ENCODE measurements at regions not wholly inside any gene's neighbourhood (a gene's known extent, or its start where the extent isn't known, plus 50 kb on each side); places are given as distances from the start of the nearest gene placed in this dataset.

- TF ChIP-seq CREB5 (CRISPR knock-in tag; IDR thresholded peaks at IDR 0.05; ENCODE audit: low read depth) (no peak), GLIS3 (CRISPR knock-in tag; IDR thresholded peaks at IDR 0.05) (no peak), PATZ1 (CRISPR knock-in tag; IDR thresholded peaks at IDR 0.05; ENCODE audit: borderline replicate concordance) (no peak), PPARA (CRISPR knock-in tag; IDR thresholded peaks at IDR 0.05; ENCODE audit: borderline replicate concordance) (no peak), SNAI2 (CRISPR knock-in tag; IDR thresholded peaks at IDR 0.05) (no peak), ZC3H10 (CRISPR knock-in tag; IDR thresholded peaks at IDR 0.05) (no peak), ZNF70 (CRISPR knock-in tag; IDR thresholded peaks at IDR 0.05) (no peak), ZFP3 (CRISPR knock-in tag; IDR thresholded peaks at IDR 0.05) (no peak), ARNTL (CRISPR knock-in tag; IDR thresholded peaks at IDR 0.05; ENCODE audit: borderline replicate concordance, low read depth) (no peak), ESRRG (CRISPR knock-in tag; IDR thresholded peaks at IDR 0.05) (no peak), CSDC2 (CRISPR knock-in tag; IDR thresholded peaks at IDR 0.05) (no peak), OSR1 (CRISPR knock-in tag; IDR thresholded peaks at IDR 0.05) (no peak), RARB (CRISPR knock-in tag; IDR thresholded peaks at IDR 0.05) (no peak), BACH2 (CRISPR knock-in tag; IDR thresholded peaks at IDR 0.05; ENCODE audit: borderline replicate concordance) (no peak), POU6F1 (CRISPR knock-in tag; IDR thresholded peaks at IDR 0.05; ENCODE audit: borderline replicate concordance, low read depth) (no peak), ZNF8 (CRISPR knock-in tag; IDR thresholded peaks at IDR 0.05) (no peak), TOX (CRISPR knock-in tag; IDR thresholded peaks at IDR 0.05; ENCODE audit: borderline replicate concordance) (no peak), ZNF565 (CRISPR knock-in tag; conservative IDR thresholded peaks at IDR 0.05; ENCODE audit: low read depth) (no peak), TSHZ2 (CRISPR knock-in tag; IDR thresholded peaks at IDR 0.05) (no peak)
- ATAC-seq = no peak
These were observed 142.0 kb upstream of the RUNX1 start for GRCh38 chr21:35191128-35191527.

GRCh38 chr21:35190201-35190701 lies 141.1 kb upstream of the RUNX1 start:
- TF ChIP-seq PATZ1 (CRISPR knock-in tag; IDR thresholded peaks at IDR 0.05; ENCODE audit: borderline replicate concordance) (no peak), ZFP30 (CRISPR knock-in tag; IDR thresholded peaks at IDR 0.05) (no peak), ARNTL (CRISPR knock-in tag; IDR thresholded peaks at IDR 0.05; ENCODE audit: borderline replicate concordance, low read depth) (no peak), TOX (CRISPR knock-in tag; IDR thresholded peaks at IDR 0.05; ENCODE audit: borderline replicate concordance) (no peak), ESRRG (CRISPR knock-in tag; IDR thresholded peaks at IDR 0.05) (no peak), RARB (CRISPR knock-in tag; IDR thresholded peaks at IDR 0.05) (no peak), ZNF70 (CRISPR knock-in tag; IDR thresholded peaks at IDR 0.05) (no peak), ZNF8 (CRISPR knock-in tag; IDR thresholded peaks at IDR 0.05) (no peak), POU6F1 (CRISPR knock-in tag; IDR thresholded peaks at IDR 0.05; ENCODE audit: borderline replicate concordance, low read depth) (no peak), BACH2 (CRISPR knock-in tag; IDR thresholded peaks at IDR 0.05; ENCODE audit: borderline replicate concordance) (no peak), PPARA (CRISPR knock-in tag; IDR thresholded peaks at IDR 0.05; ENCODE audit: borderline replicate concordance) (no peak)
- ATAC-seq = peak; percentile 37

Data from SK-N-SH treated with all-trans-retinoic acid at 6 μM for 48 hours (cell line).